ENCODE measurements at regions not wholly inside any gene's neighbourhood (a gene's known extent, or its start where the extent isn't known, plus 50 kb on each side); places are given as distances from the start of the nearest gene placed in this dataset.

DNA sequence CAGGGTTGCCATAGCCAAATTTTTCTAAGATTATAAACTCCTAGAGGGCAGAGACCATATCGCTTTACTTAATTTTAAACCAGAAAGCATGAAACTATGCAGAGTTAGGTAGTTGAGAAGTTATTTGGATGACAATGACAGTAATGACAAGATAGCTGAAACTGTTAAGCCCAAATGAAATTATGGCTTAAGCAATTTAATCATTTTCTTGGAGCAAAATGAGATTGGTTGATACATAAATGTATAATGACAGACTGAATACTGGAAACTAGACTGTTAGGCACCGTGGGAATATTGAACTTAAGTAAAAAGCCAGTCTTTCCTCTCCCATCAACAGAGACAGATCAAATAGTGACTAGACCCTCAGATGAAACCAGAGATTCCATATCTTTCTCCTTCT is 670.3 kb upstream of the NRSN1 start:
- TF ChIP-seq, protein P1, sequence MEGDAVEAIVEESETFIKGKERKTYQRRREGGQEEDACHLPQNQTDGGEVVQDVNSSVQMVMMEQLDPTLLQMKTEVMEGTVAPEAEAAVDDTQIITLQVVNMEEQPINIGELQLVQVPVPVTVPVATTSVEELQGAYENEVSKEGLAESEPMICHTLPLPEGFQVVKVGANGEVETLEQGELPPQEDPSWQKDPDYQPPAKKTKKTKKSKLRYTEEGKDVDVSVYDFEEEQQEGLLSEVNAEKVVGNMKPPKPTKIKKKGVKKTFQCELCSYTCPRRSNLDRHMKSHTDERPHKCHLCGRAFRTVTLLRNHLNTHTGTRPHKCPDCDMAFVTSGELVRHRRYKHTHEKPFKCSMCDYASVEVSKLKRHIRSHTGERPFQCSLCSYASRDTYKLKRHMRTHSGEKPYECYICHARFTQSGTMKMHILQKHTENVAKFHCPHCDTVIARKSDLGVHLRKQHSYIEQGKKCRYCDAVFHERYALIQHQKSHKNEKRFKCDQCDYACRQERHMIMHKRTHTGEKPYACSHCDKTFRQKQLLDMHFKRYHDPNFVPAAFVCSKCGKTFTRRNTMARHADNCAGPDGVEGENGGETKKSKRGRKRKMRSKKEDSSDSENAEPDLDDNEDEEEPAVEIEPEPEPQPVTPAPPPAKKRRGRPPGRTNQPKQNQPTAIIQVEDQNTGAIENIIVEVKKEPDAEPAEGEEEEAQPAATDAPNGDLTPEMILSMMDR (conservative IDR thresholded peaks at IDR 0.05; ENCODE audit: low read length) = no peak
- no peak for TF ChIP-seq EZH2phosphoT487 (IDR thresholded peaks at IDR 0.05; ENCODE audit: borderline replicate concordance)

Measured in Loucy (cell line).